HG03139 (cell line): ENCODE measurements at regions not wholly inside any gene's neighbourhood (a gene's known extent, or its start where the extent isn't known, plus 50 kb on each side); places are given as distances from the start of the nearest gene placed in this dataset.

ENCODE experiments used
- ATAC-seq: cut with Tn5 transposase; IDR thresholded peaks from one replicate; pipeline ENCODE4 v1.9.1; 2021; ENCODE audit not compliant: unreplicated experiment

DNA sequence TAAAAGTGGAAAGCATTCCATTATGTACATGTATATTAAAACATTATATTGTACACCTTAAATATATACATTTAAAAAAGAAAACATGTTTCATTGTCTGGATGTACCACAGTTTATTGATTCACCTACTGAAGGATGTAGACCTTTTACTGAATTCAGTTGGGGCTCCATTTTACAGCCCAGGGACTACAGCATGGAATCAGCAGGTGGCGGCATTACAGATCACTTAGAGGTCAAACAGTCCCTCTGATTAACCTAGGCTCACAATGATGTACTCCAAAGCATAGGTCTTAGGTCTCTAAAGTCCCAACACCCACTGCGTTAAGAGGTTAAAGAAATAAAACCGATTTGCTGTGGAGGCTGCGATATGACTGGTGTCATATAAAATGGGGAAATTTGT, 490.9 kb downstream of the SHISA9 start:
- no peak for ATAC-seq

- no peak for ATAC-seq
Observed at GRCh38 chr16:13393816-13394215, 492.4 kb downstream of the SHISA9 start.

- no peak for ATAC-seq
Observed at GRCh38 chr16:13394488-13394887, 493.1 kb downstream of the SHISA9 start.

- no peak for ATAC-seq
Observed at GRCh38 chr16:13397126-13397525, 495.7 kb downstream of the SHISA9 start.

- no peak for ATAC-seq
Observed at GRCh38 chr16:13401641-13402040, 500.2 kb downstream of the SHISA9 start.

- ATAC-seq: no peak
Observed at GRCh38 chr16:13402601-13403000, 501.2 kb downstream of the SHISA9 start.

GRCh38 chr16:13403326-13403725, 501.9 kb downstream of the SHISA9 start:
- ATAC-seq: no peak

- ATAC-seq: no peak
Observed at GRCh38 chr16:13414154-13414553, 505.8 kb upstream of the ERCC4 start.

DNA sequence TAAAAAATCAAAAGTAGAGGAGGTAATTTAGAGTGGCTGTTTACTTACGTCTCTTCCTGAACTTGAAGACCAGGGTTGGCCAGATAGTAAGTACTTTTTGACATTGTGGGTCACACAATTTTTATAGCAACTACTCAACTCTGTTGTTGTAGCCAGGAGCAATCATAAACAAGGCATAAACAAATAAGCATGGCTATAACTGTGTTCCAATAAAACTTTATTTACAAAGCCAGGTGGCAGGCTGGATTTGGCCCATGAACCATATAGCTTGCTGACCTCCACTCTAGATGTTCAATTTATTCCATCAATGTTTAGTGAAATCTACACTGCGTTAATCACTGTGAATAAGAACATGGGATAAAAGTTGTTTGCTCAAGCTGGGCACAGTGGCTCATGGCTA, 500.4 kb upstream of the ERCC4 start:
- no peak for ATAC-seq

DNA sequence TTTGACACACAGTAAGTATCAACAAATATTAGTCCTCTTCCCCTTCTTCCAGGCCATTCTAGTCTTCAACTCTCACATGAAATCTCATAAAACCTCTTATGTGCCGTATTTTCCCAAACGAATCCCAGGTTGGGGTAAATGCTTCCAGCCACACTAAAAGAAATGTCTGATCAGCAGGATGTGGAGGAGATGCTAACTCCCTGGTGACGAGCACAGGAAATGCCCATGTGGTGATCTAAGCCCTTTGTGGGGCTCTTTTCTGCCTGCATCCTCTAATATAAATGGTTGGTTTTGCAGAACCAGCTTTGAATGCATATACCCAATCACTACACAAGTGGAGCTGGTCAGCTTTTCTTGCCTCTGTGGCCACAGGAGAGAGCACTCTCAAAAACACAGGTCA, 498.2 kb upstream of the ERCC4 start:
- ATAC-seq: no peak

GRCh38 chr16:13425836-13426235, 494.1 kb upstream of the ERCC4 start:
- ATAC-seq: no peak

GRCh38 chr16:13426269-13426668, 493.7 kb upstream of the ERCC4 start:
- ATAC-seq: no peak

DNA sequence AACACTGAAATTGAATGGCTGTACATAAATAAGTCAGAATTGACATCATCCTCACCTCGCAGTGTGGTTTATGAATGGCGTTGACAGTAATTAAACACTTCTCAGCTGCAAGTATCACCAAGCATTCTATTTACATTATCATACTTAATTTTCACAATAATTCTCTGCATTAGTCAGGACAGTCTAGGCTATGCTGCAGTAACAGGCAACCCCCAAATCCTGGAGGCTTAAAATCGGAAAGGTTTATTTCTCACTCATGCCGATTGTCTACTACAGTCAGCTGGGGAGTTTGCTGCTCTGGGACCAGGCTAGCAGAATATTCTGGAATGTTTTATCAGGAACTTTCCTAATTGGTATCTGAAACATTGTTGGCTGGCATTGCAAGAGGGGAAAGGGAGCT, 493.2 kb upstream of the ERCC4 start:
- no peak for ATAC-seq

DNA sequence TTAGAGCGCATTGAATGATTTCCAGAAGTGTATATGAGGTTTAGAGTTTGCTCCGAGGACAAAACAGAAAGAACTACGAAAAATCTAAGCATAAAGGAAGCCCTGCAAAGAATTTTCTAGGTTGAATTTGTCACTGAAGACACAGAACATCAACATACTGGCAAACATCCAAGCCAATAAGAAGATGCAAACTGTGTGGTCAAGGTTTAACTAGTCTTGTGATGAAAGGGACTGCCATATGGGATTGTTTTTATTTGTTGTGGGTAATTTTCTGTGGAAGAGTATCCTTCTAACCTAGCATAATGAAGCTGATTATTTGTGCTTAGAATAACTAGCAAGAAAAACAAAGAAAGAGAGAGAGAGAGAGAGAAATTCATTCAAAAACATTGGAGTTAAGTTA, 492.0 kb upstream of the ERCC4 start:
- ATAC-seq: no peak

DNA sequence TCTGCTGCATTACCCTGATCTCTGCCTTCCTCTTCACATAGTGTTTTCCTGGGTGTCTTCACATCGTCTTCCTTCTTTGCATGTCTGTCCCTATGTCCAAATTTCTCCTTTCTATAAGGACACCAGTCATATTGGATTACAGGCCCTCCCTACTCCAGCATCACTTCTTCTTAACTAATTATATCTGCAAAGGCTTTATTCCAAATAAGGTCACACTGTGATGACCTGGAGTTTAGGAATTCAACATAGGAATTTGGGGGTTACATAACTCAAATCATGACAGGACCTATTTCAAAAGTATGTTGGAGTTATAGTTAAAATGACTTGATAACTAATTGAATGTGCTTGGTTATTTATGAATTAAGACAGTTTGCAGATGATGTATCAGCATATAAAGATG, 490.5 kb upstream of the ERCC4 start:
- no peak for ATAC-seq

- ATAC-seq: no peak
Observed at GRCh38 chr16:13435415-13435814, 484.5 kb upstream of the ERCC4 start.

GRCh38 chr16:13435873-13436474, 484.0 kb upstream of the ERCC4 start:
- no peak for ATAC-seq

GRCh38 chr16:13436641-13437412, 483.1 kb upstream of the ERCC4 start:
- ATAC-seq: peak; percentile 60

GRCh38 chr16:13437413-13437795, 482.6 kb upstream of the ERCC4 start:
- ATAC-seq: no peak

- no peak for ATAC-seq
Observed at GRCh38 chr16:13438064-13438463, 481.9 kb upstream of the ERCC4 start.

GRCh38 chr16:13439766-13440165, 480.2 kb upstream of the ERCC4 start:
- ATAC-seq: no peak

DNA sequence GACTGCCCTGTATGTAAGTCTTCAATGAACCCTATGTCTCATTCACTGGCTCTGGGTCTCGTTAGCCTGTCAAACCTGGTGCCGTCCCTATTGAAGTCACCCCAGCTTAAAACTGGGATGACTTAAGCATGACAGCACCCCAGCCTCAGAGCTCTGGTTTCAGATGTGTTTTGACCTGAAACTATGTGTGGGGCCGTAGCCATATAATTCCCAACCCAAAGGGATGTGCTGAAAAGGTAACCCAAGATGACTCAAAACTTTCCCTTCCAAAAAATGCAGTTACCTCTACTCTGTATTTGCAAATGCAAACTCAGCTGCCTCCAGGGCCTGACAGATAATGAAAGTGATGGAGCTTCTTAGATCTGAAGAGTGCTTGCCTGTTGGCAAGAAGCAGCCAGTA, 478.3 kb upstream of the ERCC4 start:
- ATAC-seq: no peak

DNA sequence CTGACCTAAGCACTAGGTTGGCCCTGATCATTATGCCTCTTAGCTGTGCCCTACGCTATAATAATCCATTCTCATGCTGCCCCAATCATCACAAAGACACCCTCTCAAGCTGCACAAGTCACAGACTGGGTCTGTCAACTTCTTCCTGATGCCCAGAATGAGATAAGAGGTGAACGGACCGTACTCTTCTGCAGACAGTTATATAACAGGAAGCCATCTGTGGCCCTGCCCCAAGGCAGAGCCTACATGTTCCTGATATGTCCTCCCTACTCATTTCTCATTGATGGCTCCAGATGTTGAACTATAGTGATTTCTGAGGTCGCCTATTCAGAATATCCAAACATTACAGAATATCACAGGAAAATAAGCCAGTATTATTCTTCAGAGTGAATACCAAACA, 471.6 kb upstream of the ERCC4 start:
- no peak for ATAC-seq
